Glutamatergic neuron (in vitro differentiated cells): ENCODE measurements at regions not wholly inside any gene's neighbourhood (a gene's known extent, or its start where the extent isn't known, plus 50 kb on each side); places are given as distances from the start of the nearest gene placed in this dataset.

Source experiments
- DNase-seq: peaks from one replicate; pipeline ENCODE4 v3.0.0; 2022
- H3K27ac Mint-ChIP-seq: one replicate; pipeline ENCODE4 v1.8.0; 2020; ENCODE audit warnings: mild to moderate bottlenecking, mixed read lengths, inconsistent platforms; ENCODE audit not compliant: unreplicated experiment
- H3K27me3 Mint-ChIP-seq: one replicate; pipeline ENCODE4 v1.8.0; 2020; ENCODE audit warnings: mild to moderate bottlenecking, moderate library complexity, mixed read lengths, inconsistent platforms; ENCODE audit not compliant: unreplicated experiment
- H3K36me3 Mint-ChIP-seq: one replicate; pipeline ENCODE4 v1.8.0; 2020; ENCODE audit warnings: mild to moderate bottlenecking, mixed read lengths, inconsistent platforms; ENCODE audit not compliant: unreplicated experiment
- H3K4me1 Mint-ChIP-seq: one replicate; pipeline ENCODE4 v1.8.0; 2020; ENCODE audit warnings: mild to moderate bottlenecking, low read depth, mixed read lengths, inconsistent platforms; ENCODE audit not compliant: unreplicated experiment
- H3K4me3 Mint-ChIP-seq: one replicate; pipeline ENCODE4 v1.8.0; 2020; ENCODE audit warnings: mild to moderate bottlenecking, mixed read lengths, inconsistent platforms; ENCODE audit not compliant: unreplicated experiment
- H3K9me3 Mint-ChIP-seq: one replicate; pipeline ENCODE4 v1.8.0; 2020; ENCODE audit warnings: mild to moderate bottlenecking, moderate library complexity, mixed read lengths, inconsistent platforms; ENCODE audit not compliant: unreplicated experiment
- CTCF ChIP-seq: fragments of 200-600 bp; sonication (generic); IDR thresholded peaks from one replicate; pipeline ENCODE4 v1.5.0; 2021; ENCODE audit not compliant: partially characterized antibody, unreplicated experiment

- DNase-seq = no peak
- Mint-ChIP-seq H3K36me3 (no peaks in the 10 kb centered on the region), H3K27me3 (no peaks in the 10 kb centered on the region), H3K4me1 (no peaks in the 10 kb centered on the region), H3K27ac (no peak overlapping the region), H3K4me3 (no peak overlapping the region), H3K9me3 (no peaks in the 10 kb centered on the region)
- TF ChIP-seq CTCF = no peak
Observed at GRCh38 chr5:99320436-99320835, 391.6 kb upstream of the CHD1 start.

- Mint-ChIP-seq H3K36me3 (no peaks in the 10 kb centered on the region), H3K27ac (no peak overlapping the region), H3K27me3 (no peaks in the 10 kb centered on the region), H3K4me1 (no peaks in the 10 kb centered on the region), H3K4me3 (no peak overlapping the region), H3K9me3 (no peaks in the 10 kb centered on the region)
- no peak for DNase-seq
- TF ChIP-seq CTCF = no peak
Observed at GRCh38 chr5:99317136-99317535, 388.3 kb upstream of the CHD1 start.

GRCh38 chr5:99316484-99316883 is 387.7 kb upstream of the CHD1 start:
- no peaks in the 10 kb centered on the region for H3K36me3 Mint-ChIP-seq
- H3K4me1 Mint-ChIP-seq = no peaks in the 10 kb centered on the region
- H3K27me3 Mint-ChIP-seq = no peaks in the 10 kb centered on the region
- DNase-seq = no peak
- H3K4me3 Mint-ChIP-seq = no peak overlapping the region
- no peak overlapping the region for H3K27ac Mint-ChIP-seq
- H3K9me3 Mint-ChIP-seq = no peaks in the 10 kb centered on the region
- no peak for TF ChIP-seq CTCF

- Mint-ChIP-seq H3K27me3 (no peaks in the 10 kb centered on the region), H3K9me3 (no peaks in the 10 kb centered on the region), H3K27ac (no peak overlapping the region), H3K4me3 (no peak overlapping the region), H3K4me1 (no peaks in the 10 kb centered on the region), H3K36me3 (no peaks in the 10 kb centered on the region)
- no peak for TF ChIP-seq CTCF
- no peak for DNase-seq
Observed at GRCh38 chr5:99315413-99316183, 386.8 kb upstream of the CHD1 start.

GRCh38 chr5:99314721-99315120 is 385.9 kb upstream of the CHD1 start:
- Mint-ChIP-seq H3K36me3 (no peaks in the 10 kb centered on the region), H3K4me1 (no peaks in the 10 kb centered on the region), H3K27me3 (no peaks in the 10 kb centered on the region), H3K27ac (no peak overlapping the region), H3K9me3 (no peaks in the 10 kb centered on the region), H3K4me3 (no peak overlapping the region)
- no peak for TF ChIP-seq CTCF
- no peak for DNase-seq
